HL-60 (cell line): ENCODE measurements at regions not wholly inside any gene's neighbourhood (a gene's known extent, or its start where the extent isn't known, plus 50 kb on each side); places are given as distances from the start of the nearest gene placed in this dataset.

ENCODE experiments used
- DNase-seq, 2 experiments: peaks; one replicate each; pipeline ENCODE4 v3.0.0-alpha.2; 2010 to 2020; ENCODE audit warnings: low read depth in 1 of 2, low spot score in 1 of 2
- H3K27ac ChIP-seq: fragments of 250-450 bp; sonication (Bioruptor Pico); replicated peaks from 2 replicates; pipeline ENCODE4 v1.5.1; 2020; ENCODE audit warnings: mild to moderate bottlenecking, moderate library complexity
- H3K27me3 ChIP-seq: fragments of 250-450 bp; sonication (Bioruptor Pico); 2 replicates; pipeline ENCODE4 v1.5.1; 2021; ENCODE audit warnings: mild to moderate bottlenecking, moderate library complexity; ENCODE audit not compliant: insufficient read depth, poor library complexity, severe bottlenecking
- H3K4me3 ChIP-seq: replicated peaks from 2 replicates; pipeline ENCODE4 v1.5.1; 2011; ENCODE audit warnings: mild to moderate bottlenecking, control low read depth, low read length; ENCODE audit not compliant: insufficient read depth
- CTCF ChIP-seq: IDR thresholded peaks from one replicate; pipeline ENCODE4 v1.5.1; 2011; ENCODE audit warnings: low read length, control low read depth, inconsistent platforms; ENCODE audit not compliant: insufficient read depth
- GABPA ChIP-seq: IDR thresholded peaks from 2 replicates; pipeline ENCODE4 v1.6.1; 2012; ENCODE audit warnings: low read depth
- POLR2AphosphoS5 ChIP-seq: IDR thresholded peaks from 2 replicates; pipeline ENCODE4 v1.6.1; 2012; ENCODE audit warnings: low read depth
- SPI1 ChIP-seq: IDR thresholded peaks from 2 replicates; pipeline ENCODE4 v1.6.1; 2012; ENCODE audit warnings: low read depth, mild to moderate bottlenecking, borderline replicate concordance
- TF ChIP-seq, protein P1 (sequence below): IDR thresholded peaks from 2 replicates; pipeline ENCODE4 v1.6.1; 2012; ENCODE audit warnings: low read depth; ENCODE audit not compliant: insufficient replicate concordance

DNA sequence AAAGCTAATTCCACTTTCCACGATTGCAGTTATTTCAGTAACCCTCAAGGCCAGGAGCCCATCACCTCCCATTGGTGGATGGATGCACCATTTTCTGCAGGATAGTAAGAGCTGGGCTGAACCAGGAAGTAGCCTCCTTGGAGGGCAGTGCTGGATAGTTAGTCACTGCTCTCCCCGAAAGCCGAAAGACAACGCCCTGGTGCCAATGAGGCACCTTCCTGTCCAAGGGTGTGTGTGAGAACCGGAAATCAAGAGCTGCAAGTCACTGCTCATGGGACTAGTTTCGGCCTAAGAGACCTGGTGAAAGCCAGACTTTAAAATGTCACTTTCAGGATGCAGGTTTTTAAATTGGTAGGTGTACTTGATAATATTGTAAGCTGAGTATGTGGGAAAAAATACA is 203.8 kb upstream of the HS3ST1 start:
- Histone ChIP-seq H3K27me3 (no peaks in the 10 kb centered on the region), H3K4me3 (no peak overlapping the region), H3K27ac (no peak overlapping the region)
- DNase-seq: no peak
- TF ChIP-seq CTCF (no peak), POLR2AphosphoS5 (no peak), SPI1 (no peak), GABPA (no peak)
- TF ChIP-seq, protein P1, sequence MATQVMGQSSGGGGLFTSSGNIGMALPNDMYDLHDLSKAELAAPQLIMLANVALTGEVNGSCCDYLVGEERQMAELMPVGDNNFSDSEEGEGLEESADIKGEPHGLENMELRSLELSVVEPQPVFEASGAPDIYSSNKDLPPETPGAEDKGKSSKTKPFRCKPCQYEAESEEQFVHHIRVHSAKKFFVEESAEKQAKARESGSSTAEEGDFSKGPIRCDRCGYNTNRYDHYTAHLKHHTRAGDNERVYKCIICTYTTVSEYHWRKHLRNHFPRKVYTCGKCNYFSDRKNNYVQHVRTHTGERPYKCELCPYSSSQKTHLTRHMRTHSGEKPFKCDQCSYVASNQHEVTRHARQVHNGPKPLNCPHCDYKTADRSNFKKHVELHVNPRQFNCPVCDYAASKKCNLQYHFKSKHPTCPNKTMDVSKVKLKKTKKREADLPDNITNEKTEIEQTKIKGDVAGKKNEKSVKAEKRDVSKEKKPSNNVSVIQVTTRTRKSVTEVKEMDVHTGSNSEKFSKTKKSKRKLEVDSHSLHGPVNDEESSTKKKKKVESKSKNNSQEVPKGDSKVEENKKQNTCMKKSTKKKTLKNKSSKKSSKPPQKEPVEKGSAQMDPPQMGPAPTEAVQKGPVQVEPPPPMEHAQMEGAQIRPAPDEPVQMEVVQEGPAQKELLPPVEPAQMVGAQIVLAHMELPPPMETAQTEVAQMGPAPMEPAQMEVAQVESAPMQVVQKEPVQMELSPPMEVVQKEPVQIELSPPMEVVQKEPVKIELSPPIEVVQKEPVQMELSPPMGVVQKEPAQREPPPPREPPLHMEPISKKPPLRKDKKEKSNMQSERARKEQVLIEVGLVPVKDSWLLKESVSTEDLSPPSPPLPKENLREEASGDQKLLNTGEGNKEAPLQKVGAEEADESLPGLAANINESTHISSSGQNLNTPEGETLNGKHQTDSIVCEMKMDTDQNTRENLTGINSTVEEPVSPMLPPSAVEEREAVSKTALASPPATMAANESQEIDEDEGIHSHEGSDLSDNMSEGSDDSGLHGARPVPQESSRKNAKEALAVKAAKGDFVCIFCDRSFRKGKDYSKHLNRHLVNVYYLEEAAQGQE: no peak

DNA sequence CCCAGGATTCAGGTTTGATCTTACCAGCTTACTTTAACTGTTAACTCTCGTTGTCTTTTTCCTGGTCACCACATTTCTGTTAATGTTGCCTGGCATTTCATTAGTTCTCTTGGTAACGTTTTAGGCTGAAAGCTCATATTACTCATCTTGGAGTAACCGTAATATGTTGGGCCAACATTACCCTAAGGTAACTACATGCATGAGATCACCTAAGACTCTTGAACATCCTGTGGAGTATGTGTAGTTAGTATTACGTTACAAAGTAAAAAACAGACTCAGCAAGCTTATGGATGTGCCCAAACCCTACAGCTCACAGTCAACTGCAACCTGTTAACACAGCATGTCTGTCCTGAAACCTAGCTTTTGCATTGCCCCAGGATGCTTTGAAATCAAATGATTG is 203.3 kb upstream of the HS3ST1 start:
- Histone ChIP-seq H3K27ac (no peak overlapping the region), H3K27me3 (no peaks in the 10 kb centered on the region), H3K4me3 (no peak overlapping the region)
- DNase-seq: no peak
- TF ChIP-seq, protein P1: no peak
- TF ChIP-seq POLR2AphosphoS5 (no peak), GABPA (no peak), CTCF (no peak), SPI1 (no peak)

- H3K4me3 ChIP-seq: no peak overlapping the region
- TF ChIP-seq, protein P1: no peak
- TF ChIP-seq POLR2AphosphoS5: no peak
- no peak for TF ChIP-seq SPI1
- TF ChIP-seq GABPA: no peak
- no peak for TF ChIP-seq CTCF
- H3K27ac ChIP-seq: no peak overlapping the region
- H3K27me3 ChIP-seq: no peaks in the 10 kb centered on the region
- DNase-seq: no peak
These were observed 202.7 kb upstream of the HS3ST1 start for GRCh38 chr4:11631416-11631815.
